T-helper 22 cell (primary cell): ENCODE measurements at regions not wholly inside any gene's neighbourhood (a gene's known extent, or its start where the extent isn't known, plus 50 kb on each side); places are given as distances from the start of the nearest gene placed in this dataset.
"Not testable (repeated sequence)": the region's sequence is repeated elsewhere in the genome, so short reads cannot be mapped to it uniquely, and the experiment has no call there.

Experiments
- DNase-seq: peaks from one replicate; pipeline ENCODE4 v3.0.0-alpha.2; 2020; ENCODE audit warnings: low read depth

- no peak for DNase-seq
Observed at GRCh38 chr6:11409371-11409770, 128.2 kb upstream of the TMEM170B start.

GRCh38 chr6:11407414-11407813 is 130.1 kb upstream of the TMEM170B start:
- no peak for DNase-seq

GRCh38 chr6:11404838-11405237 is 132.7 kb upstream of the TMEM170B start:
- DNase-seq, result no peak

GRCh38 chr6:11404081-11404480 is 133.5 kb upstream of the TMEM170B start:
- DNase-seq, result no peak

GRCh38 chr6:11403035-11403601 is 134.4 kb upstream of the TMEM170B start:
- DNase-seq, result no peak

- DNase-seq, result not testable (repeated sequence)
Observed at GRCh38 chr6:11402581-11402980, 135.0 kb upstream of the TMEM170B start.

GRCh38 chr6:11401954-11402353 is 135.6 kb upstream of the TMEM170B start:
- DNase-seq, result not testable (repeated sequence)

GRCh38 chr6:11398451-11399326 is 138.9 kb upstream of the TMEM170B start:
- no peak for DNase-seq

- no peak for DNase-seq
Observed at GRCh38 chr6:11397622-11398450, 139.7 kb upstream of the TMEM170B start.

- DNase-seq, result no peak
Observed at GRCh38 chr6:11396860-11397259, 140.7 kb upstream of the TMEM170B start.

- no peak for DNase-seq
Observed at GRCh38 chr6:11393713-11394627, 143.6 kb upstream of the TMEM170B start.

GRCh38 chr6:11392778-11393507 is 144.6 kb upstream of the TMEM170B start:
- no peak for DNase-seq

- no peak for DNase-seq
Observed at GRCh38 chr6:11391934-11392777, 145.4 kb upstream of the TMEM170B start.

GRCh38 chr6:11389977-11390376 is 147.6 kb upstream of the TMEM170B start:
- DNase-seq, result no peak

- DNase-seq, result no peak
Observed at GRCh38 chr6:11388983-11389944, 148.3 kb upstream of the TMEM170B start.

- no peak for DNase-seq
Observed at GRCh38 chr6:11387707-11388430, 149.7 kb upstream of the TMEM170B start.

GRCh38 chr6:11386726-11387125 is 150.8 kb upstream of the TMEM170B start:
- no peak for DNase-seq

- no peak for DNase-seq
Observed at GRCh38 chr6:11386323-11386722, 151.2 kb upstream of the TMEM170B start.
